ENCODE measurements at regions not wholly inside any gene's neighbourhood (a gene's known extent, or its start where the extent isn't known, plus 50 kb on each side); places are given as distances from the start of the nearest gene placed in this dataset.

DNA sequence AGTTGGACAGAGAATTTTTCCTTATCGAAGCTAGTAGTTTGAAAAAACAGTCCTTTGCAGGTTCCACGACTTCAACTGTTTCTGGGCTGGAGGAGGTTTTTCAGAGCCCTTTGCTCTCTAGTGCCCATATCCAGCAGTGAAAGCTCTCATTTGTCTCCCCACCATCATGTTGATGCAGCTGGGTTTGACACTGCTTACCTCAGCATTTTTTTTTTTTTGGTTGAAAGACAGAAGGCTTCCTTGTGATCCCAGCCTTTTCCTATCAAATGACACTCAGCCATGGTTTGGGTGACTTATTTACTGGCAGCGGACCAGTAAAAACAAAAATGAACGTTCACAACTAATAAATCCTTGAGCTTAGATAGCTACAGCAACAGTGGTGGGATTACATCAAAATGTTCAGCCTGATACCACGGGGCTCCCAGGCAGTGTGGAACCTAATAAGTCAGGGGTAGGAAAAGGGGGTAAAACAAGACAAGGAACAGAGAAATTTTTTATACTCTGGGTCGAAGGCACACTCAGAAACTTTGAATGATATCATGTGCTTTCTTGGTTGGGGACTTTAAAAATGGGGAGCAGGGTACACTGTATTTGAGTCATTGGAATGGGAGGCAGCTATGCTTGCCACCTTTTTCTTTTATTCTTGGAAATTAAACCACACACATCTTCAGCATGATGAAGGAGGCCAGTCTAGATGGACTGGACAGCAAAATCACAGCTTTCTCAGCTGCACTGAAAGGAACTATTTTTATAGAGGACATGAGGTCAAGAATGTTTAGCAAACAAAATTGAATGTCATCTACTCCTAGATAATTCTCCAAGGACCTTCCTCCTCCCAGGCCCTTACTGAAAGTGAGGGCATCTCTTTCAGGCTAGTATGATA, 308.9 kb upstream of the MPDZ start:
- TF ChIP-seq, protein P1, sequence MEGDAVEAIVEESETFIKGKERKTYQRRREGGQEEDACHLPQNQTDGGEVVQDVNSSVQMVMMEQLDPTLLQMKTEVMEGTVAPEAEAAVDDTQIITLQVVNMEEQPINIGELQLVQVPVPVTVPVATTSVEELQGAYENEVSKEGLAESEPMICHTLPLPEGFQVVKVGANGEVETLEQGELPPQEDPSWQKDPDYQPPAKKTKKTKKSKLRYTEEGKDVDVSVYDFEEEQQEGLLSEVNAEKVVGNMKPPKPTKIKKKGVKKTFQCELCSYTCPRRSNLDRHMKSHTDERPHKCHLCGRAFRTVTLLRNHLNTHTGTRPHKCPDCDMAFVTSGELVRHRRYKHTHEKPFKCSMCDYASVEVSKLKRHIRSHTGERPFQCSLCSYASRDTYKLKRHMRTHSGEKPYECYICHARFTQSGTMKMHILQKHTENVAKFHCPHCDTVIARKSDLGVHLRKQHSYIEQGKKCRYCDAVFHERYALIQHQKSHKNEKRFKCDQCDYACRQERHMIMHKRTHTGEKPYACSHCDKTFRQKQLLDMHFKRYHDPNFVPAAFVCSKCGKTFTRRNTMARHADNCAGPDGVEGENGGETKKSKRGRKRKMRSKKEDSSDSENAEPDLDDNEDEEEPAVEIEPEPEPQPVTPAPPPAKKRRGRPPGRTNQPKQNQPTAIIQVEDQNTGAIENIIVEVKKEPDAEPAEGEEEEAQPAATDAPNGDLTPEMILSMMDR (IDR thresholded peaks at IDR 0.05): no peak
- no peak for TF ChIP-seq EP300 (IDR thresholded peaks at IDR 0.05)

All from suprapubic skin (tissue), 3 donors.